PC-3 (cell line): ENCODE measurements at regions not wholly inside any gene's neighbourhood (a gene's known extent, or its start where the extent isn't known, plus 50 kb on each side); places are given as distances from the start of the nearest gene placed in this dataset.
A peak's percentile ranks its signal among the peaks of the same experiment; 100 is the strongest.

ENCODE experiments used
- ATAC-seq: fragments of 200-7000 bp; cut with Tn5 transposase; 2 replicates; pipeline ENCODE4 v1.9.1; 2020; ENCODE audit warnings: mild to moderate bottlenecking, moderate library complexity
- BruUV-seq: library from RNA; stranded (reverse); fragments of 400-500 nt; replicated peaks from 2 replicates; lab custom pipeline; 2021; lab: Mats Ljungman, UMichigan
- CTCF ChIA-PET: fragments of 300-600 bp; sonication (Branson Sonifier 250); formaldehyde crosslinking; loops from one replicate; lab custom pipeline; 2022; ENCODE audit warnings: antibody characterized with exemption; lab: Charles Lee
- POLR2A ChIA-PET: fragments of 300-600 bp; sonication (Branson Sonifier 250); formaldehyde crosslinking; loops from one replicate; lab custom pipeline; 2022; ENCODE audit warnings: antibody characterized with exemption; ENCODE audit not compliant: unreplicated experiment; lab: Charles Lee
- DNase-seq: peaks from one replicate; pipeline ENCODE4 v3.0.0-alpha.2; 2015
- H2AFZ ChIP-seq: fragments of 300-600 bp; sonication (generic); 2 replicates; pipeline ENCODE4 v1.6.0; 2016; ENCODE audit warnings: antibody characterized with exemption, low read length
- H3F3A ChIP-seq: fragments of 300-600 bp; sonication (generic); one replicate; pipeline ENCODE4 v1.6.0; 2017; ENCODE audit warnings: antibody characterized with exemption, low read length, control low read depth, mild to moderate bottlenecking; ENCODE audit not compliant: unreplicated experiment
- H3K27ac ChIP-seq: fragments of 300-600 bp; sonication (generic); 2 replicates; pipeline ENCODE4 v1.5.1; 2016; ENCODE audit warnings: mild to moderate bottlenecking, low read length
- H3K27me3 ChIP-seq: fragments of 300-600 bp; sonication (generic); 2 replicates; pipeline ENCODE4 v1.6.1; 2016; ENCODE audit warnings: low read length, mixed read lengths
- H3K36me3 ChIP-seq: fragments of 300-600 bp; sonication (generic); 2 replicates; pipeline ENCODE4 v1.6.1; 2016; ENCODE audit warnings: low read depth, mixed run types, low read length, mixed read lengths
- H3K4me1 ChIP-seq: fragments of 300-600 bp; sonication (generic); 2 replicates; pipeline ENCODE4 v1.5.1; 2016; ENCODE audit warnings: low read length; ENCODE audit not compliant: insufficient read depth
- H3K4me2 ChIP-seq: fragments of 300-600 bp; sonication (generic); 2 replicates; pipeline ENCODE4 v1.6.0; 2016; ENCODE audit warnings: low read length
- H3K4me3 ChIP-seq: fragments of 300-600 bp; sonication (generic); 2 replicates; pipeline ENCODE4 v1.5.1; 2016; ENCODE audit warnings: mild to moderate bottlenecking, low read length, mixed read lengths
- H3K79me2 ChIP-seq: fragments of 300-600 bp; sonication (generic); 2 replicates; pipeline ENCODE4 v1.6.1; 2017; ENCODE audit warnings: low read length, mixed read lengths
- H3K9ac ChIP-seq: fragments of 300-600 bp; sonication (generic); 2 replicates; pipeline ENCODE4 v1.6.0; 2016; ENCODE audit warnings: mild to moderate bottlenecking, low read length
- H3K9me2 ChIP-seq: fragments of 300-600 bp; sonication (generic); replicated peaks from 2 replicates; pipeline ENCODE4 v1.6.1; 2016; ENCODE audit warnings: mixed run types, low read length, mixed read lengths
- H3K9me3 ChIP-seq: fragments of 300-600 bp; sonication (generic); 2 replicates; pipeline ENCODE4 v1.6.1; 2016; ENCODE audit warnings: low read length, mixed read lengths
- H4K20me1 ChIP-seq: fragments of 300-600 bp; sonication (generic); 2 replicates; pipeline ENCODE4 v1.6.1; 2016; ENCODE audit warnings: low read length, mixed read lengths
- EZH2 ChIP-seq: fragments of 300-600 bp; sonication (generic); IDR thresholded peaks from one replicate; pipeline ENCODE4 v1.6.1; 2017; ENCODE audit warnings: antibody characterized with exemption, mild to moderate bottlenecking, low read length; ENCODE audit not compliant: unreplicated experiment
- EZH2phosphoT487 ChIP-seq: fragments of 300-600 bp; sonication (generic); IDR thresholded peaks from 2 replicates; pipeline ENCODE4 v1.6.1; 2018; ENCODE audit warnings: mild to moderate bottlenecking, antibody characterized with exemption, low read length, borderline replicate concordance
- intact Hi-C: fragments of 100-400 bp; cut with micrococcal nuclease; formaldehyde crosslinking; loops from 2 replicates; pipeline ENCODE4 v1.9.0; 2023
- TF ChIP-seq, protein P1 (sequence below): fragments of 300-600 bp; sonication (generic); conservative IDR thresholded peaks from 2 replicates; pipeline ENCODE4 v1.5.1; 2017; ENCODE audit warnings: antibody characterized with exemption, low read depth, mild to moderate bottlenecking, low read length

DNA sequence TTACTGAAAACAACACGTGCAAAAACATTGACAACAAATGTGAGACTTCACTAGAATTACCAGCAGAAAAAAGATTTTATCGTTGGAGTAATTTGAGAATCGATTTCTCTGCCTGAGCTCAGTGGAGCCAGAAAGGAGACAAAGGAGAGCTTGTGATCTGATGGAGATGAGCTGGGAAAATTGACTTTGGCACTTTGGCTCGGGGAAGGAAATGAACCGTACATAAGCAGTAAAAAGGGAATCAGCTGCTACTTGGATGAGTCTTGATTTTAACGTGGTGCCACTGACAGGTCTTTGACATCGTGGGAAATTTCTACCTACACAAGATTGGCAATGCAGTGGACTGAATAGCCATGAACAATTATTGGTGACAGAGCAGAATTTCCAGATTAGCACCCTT is 244.7 kb upstream of the RPS23 start:
- H3K79me2 ChIP-seq, result no peaks in the 10 kb centered on the region
- H3K27me3 ChIP-seq, result no peaks in the 10 kb centered on the region
- intact Hi-C loops, result no loop called here
- ATAC-seq (no peak), DNase-seq (no peak)
- CTCF ChIA-PET, result no interaction called here
- no peaks in the 10 kb centered on the region for H3K9me2 ChIP-seq
- peaks cover 16% of the 10 kb centered on the region for H3K4me1 ChIP-seq
- no peak overlapping the region for H3K4me2 ChIP-seq
- no peaks in the 10 kb centered on the region for H3K9me3 ChIP-seq
- no TSS peak for BruUV-seq
- no peaks in the 10 kb centered on the region for H4K20me1 ChIP-seq
- no peak overlapping the region for H3K27ac ChIP-seq
- POLR2A ChIA-PET, result no interaction called here
- TF ChIP-seq EZH2, result no peak
- TF ChIP-seq EZH2phosphoT487, result no peak
- TF ChIP-seq, protein P1, sequence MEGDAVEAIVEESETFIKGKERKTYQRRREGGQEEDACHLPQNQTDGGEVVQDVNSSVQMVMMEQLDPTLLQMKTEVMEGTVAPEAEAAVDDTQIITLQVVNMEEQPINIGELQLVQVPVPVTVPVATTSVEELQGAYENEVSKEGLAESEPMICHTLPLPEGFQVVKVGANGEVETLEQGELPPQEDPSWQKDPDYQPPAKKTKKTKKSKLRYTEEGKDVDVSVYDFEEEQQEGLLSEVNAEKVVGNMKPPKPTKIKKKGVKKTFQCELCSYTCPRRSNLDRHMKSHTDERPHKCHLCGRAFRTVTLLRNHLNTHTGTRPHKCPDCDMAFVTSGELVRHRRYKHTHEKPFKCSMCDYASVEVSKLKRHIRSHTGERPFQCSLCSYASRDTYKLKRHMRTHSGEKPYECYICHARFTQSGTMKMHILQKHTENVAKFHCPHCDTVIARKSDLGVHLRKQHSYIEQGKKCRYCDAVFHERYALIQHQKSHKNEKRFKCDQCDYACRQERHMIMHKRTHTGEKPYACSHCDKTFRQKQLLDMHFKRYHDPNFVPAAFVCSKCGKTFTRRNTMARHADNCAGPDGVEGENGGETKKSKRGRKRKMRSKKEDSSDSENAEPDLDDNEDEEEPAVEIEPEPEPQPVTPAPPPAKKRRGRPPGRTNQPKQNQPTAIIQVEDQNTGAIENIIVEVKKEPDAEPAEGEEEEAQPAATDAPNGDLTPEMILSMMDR, result no peak
- no peak overlapping the region for H2AFZ ChIP-seq
- no peak overlapping the region for H3K9ac ChIP-seq
- no peak overlapping the region for H3K4me3 ChIP-seq
- no peaks in the 10 kb centered on the region for H3K36me3 ChIP-seq
- H3F3A ChIP-seq, result no peaks in the 10 kb centered on the region

DNA sequence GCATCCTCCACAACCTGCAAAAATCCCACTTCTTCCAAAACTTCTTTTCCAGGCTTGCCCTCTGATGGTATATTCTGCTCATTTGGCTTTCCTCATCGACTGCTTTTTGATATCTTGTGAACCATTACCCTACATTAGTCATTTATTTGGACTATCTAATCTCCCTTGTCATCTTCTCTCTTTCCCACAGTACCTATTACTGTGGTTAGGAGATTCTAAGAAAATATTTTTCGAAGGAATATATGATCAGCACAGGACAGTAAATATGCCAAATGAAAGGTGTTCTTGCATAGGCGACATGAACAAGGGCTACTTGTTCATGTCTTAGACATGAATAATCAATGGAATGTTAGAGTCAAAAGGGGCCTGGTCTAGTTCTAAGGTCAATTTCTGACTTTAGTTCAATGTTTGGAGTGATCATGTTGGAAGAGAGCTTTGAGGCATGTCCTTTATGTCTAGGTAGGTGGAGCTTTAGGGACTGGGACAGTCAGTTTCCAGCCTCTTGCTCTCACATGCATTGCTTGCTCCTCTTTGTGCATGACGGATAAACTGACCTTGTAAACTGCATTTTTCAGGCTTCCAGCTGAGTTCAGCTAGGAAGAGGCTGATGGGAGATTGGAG is 243.4 kb upstream of the RPS23 start:
- intact Hi-C loops, result no loop called here
- no peaks in the 10 kb centered on the region for H3K9me2 ChIP-seq
- H3K27ac ChIP-seq, result peak overlapping the region; percentile 63
- H3K79me2 ChIP-seq, result no peaks in the 10 kb centered on the region
- no peaks in the 10 kb centered on the region for H3K36me3 ChIP-seq
- H4K20me1 ChIP-seq, result no peaks in the 10 kb centered on the region
- BruUV-seq, result no TSS peak
- no peaks in the 10 kb centered on the region for H3K9me3 ChIP-seq
- H3F3A ChIP-seq, result no peaks in the 10 kb centered on the region
- H3K9ac ChIP-seq, result peak overlapping the region; percentile 8; the same call in 1 of the 2 replicates
- H3K4me3 ChIP-seq, result no peak overlapping the region
- peaks cover 16% of the 10 kb centered on the region for H3K4me1 ChIP-seq
- H2AFZ ChIP-seq, result no peak overlapping the region
- POLR2A ChIA-PET, result no interaction called here
- no peaks in the 10 kb centered on the region for H3K27me3 ChIP-seq
- CTCF ChIA-PET, result no interaction called here
- H3K4me2 ChIP-seq, result peak overlapping the region; percentile 25; the same call in 1 of the 2 replicates
- DNase-seq (peak; percentile 58), ATAC-seq (peak; percentile 54)
- TF ChIP-seq EZH2, result no peak
- TF ChIP-seq, protein P1, result no peak
- TF ChIP-seq EZH2phosphoT487, result no peak

DNA sequence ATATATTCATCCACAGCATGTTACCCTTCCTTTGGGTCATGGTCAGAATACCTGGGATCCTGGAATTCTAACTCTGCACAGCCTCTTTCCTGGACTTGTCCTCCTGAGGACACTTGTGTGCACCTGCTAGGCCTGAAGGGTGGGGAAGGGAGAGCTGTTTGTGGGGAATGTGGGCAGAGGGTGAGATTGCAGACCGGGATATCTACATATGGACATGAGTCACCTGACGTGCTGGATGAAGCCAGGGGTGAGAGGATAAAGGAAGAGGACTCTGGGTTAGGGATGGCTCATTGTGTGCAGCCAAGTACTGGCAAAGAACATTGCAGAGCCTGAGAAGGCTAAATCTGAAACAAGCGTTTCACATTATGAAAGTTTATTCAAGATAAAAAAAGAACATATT is 241.4 kb upstream of the RPS23 start:
- DNase-seq (peak; percentile 40), ATAC-seq (peak; percentile 31; the same call in 1 of the 2 replicates)
- no peaks in the 10 kb centered on the region for H3K27me3 ChIP-seq
- ChIA-PET CTCF (no interaction called here), POLR2A (no interaction called here)
- TF ChIP-seq EZH2, result no peak
- TF ChIP-seq EZH2phosphoT487, result no peak
- TF ChIP-seq, protein P1, result no peak
- BruUV-seq, result no TSS peak
- no peak overlapping the region for H3K27ac ChIP-seq
- no peak overlapping the region for H3K4me2 ChIP-seq
- no peaks in the 10 kb centered on the region for H3K36me3 ChIP-seq
- H3K79me2 ChIP-seq, result no peaks in the 10 kb centered on the region
- intact Hi-C loops, result no loop called here
- no peak overlapping the region for H3K4me3 ChIP-seq
- H3K9me3 ChIP-seq, result no peaks in the 10 kb centered on the region
- no peak overlapping the region for H2AFZ ChIP-seq
- peaks cover 16% of the 10 kb centered on the region for H3K4me1 ChIP-seq
- no peak overlapping the region for H3K9ac ChIP-seq
- no peaks in the 10 kb centered on the region for H3K9me2 ChIP-seq
- no peaks in the 10 kb centered on the region for H4K20me1 ChIP-seq
- no peaks in the 10 kb centered on the region for H3F3A ChIP-seq
